ENCODE measurements at regions not wholly inside any gene's neighbourhood (a gene's known extent, or its start where the extent isn't known, plus 50 kb on each side); places are given as distances from the start of the nearest gene placed in this dataset.

DNA sequence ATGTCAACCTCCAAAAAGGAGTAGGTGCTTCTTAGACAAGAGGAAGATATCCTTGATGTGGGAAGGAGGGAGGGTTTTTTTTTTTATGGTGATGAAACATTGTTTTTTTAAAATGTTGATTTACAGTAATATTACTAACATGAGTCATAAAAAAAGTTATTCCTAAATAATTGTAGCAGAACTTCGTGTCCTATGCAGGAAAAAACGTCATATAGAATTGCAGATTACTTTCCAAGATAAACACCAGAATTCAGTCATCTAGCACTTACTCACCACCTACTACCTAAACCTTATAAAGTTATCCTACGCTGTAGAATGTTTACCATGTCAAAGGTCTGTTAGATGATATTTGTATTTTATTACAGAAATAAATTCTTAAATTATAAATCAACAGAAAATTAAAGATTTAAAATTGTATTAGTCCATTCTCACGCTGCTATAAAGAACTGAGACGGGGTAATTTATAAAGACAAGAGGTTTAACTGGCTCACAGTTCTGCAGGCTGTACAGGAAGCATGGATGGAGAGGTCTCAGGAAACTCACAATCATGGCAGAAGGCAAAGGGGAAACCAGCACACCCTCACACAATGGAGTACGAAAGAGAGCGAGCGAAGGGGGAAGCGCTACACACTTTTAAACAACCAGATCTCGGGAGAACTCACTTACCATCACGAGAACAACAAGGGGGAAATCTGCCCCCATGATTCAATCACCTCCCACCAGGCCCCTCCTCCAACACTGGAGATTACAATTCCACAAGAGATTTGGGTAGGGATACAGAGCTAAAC, 105.2 kb upstream of the NEBL start:
- no peak for DNase-seq

DNA sequence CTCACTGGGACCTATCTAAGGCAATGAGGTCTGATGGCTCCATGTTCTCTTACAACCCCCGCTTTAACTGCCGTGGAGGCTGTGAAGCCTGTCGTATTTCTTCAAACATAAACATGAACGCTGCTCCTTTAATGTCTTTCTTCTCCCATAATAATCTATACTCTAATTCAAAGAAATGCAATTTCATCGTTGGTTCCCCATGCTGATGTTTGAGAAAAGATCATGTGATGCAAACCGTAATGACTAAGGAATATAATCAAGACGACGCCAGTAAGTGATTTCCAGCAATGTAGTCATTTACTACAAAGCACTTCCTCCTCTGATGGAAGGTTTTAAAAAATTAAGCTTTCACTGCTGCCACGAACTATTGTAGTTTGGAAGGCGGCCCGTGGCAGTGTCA, 102.6 kb upstream of the NEBL start:
- no peak for DNase-seq

DNA sequence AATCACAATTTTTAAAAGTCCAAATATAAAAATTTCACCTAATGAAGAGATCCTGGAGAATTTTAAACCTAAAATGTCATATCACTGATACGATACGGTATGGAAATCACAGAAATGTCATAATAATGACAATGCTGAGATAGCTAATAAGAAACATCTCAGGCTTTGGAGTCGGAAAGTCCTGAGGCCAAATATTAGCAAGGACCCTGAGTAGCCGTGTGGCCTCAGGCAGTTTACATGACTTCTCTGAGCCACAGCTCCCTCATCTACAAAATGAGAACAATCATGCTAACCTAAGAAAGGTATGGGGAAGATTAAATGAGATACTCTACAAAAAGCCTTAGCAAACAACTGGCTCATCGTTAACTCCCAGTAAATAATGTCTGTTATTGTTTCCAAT, 100.9 kb upstream of the NEBL start:
- DNase-seq = no peak

DNA sequence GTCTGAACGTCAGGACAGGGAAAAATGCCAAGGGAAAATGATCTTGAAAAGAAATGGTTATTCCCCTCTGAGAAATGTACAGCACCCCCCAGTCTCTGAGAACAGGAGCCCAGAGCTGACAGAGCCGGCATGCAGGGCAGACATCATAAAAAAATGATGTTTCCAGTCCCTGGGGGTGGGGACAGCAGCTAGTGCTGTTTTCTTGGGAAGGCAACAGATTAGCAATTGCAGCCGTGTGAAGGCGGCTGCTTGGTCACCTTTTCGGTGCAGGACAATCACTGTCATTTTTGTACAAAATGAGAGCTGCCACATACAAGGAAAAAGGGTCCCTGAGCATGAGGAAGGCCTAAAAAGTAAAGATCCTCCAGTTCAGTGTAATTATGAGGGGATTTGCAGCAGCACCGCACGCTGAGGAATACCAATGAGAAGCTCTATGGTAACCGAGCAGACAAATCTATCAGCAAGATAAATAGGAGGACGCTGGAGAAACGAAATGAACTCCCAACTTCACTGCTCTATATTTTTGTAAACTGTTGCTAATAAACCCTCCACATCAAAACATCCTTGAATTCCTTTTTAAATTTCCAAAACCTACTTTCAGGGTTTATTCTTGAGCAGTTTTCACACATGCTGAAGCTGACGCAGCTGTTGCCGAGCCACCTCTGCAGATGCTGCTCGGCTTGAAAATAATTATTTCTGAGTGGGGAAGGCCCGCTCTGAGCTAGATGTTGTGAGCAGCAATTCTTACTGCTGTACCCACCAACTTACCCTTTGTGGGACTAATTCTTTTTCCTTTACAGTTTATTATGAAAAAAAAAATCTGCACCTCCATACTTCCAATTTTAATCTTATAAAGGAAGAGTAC, 98.2 kb upstream of the NEBL start:
- no peak for DNase-seq

DNA sequence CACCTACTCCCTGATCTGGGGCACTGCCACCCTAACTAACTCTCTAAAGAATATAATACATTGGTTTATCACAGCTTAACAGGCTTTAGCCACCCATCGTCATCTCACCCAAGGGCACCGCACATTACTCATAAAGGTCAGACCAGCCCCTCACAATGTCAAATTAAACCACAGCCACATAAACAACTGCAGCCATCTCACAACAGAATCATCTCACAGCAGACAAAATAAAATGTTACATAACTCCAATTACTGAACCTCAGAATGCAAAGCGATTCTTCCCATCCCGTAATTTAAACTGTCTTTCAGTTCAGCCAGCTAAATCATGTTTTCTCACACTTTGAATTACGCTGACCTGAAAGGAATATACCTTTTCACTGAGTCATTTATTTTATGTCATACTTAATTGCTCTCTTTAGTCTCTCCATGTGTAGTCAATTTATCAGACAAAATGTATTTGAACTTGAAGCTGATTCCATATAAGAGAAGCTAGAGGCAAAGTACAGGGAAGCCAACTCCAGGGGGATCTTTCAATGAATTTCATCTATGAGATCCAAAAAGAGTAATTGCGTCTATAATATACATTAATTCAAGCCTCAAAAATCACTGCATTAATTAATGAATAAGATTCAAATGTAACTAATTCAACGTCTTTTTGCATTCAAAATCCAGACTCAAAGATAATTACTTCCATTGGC, 96.9 kb upstream of the NEBL start:
- no peak for DNase-seq

DNA sequence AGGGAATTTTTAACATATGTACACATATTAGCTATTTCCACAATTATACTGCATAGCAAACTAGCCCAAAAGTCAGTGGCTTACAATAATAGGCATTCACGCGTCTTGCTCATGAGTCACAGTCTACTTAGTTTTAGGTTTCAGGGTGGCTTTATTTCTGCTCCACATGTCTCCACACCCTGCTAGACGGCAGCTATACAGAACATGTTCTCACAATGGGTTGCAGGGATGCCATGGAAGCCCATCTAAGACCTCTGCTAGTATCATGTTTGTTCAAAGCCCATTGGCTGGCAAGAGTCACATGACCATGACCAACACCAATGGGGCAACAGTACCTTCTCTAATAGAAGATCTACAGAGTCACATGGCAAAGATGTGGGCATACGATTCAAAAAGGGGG, 96.3 kb upstream of the NEBL start:
- DNase-seq = no peak

DNA sequence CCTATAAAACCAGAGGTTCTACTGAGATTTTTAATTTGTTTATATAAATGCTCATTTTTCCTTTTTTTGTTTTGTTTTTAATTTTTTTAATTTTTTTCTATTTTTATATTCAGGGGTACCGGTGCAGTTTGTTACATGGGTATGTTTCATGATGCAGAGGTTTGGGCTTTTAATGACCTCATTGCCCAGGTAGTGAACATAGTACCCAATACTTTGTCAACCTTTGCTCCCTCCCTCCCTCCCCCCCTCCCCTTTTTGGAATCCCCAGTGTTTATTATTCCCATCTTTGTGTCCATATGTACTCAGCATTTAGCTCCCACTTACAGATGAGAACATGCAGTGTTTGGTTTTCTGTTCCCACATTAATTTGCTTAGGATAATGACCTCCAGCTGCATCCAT, 94.4 kb upstream of the NEBL start:
- DNase-seq = no peak

DNA sequence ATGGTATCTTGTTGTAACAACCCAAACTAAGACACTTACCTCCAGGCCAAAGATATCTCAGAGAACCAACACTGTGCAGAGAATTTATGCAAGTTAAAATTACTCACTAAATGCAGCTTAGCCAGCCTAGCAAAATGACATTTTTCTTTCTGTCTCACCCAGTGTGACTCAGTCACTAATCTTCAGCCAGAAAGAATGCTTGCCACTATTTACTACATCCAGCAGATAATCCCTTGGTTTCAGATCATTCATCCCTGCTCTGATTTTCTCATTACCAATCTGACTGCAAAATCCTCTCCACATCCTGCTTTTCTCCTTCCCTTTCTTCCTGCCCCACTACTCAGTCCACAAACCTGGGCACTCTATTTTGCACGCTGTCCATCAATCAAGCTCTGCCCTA, 93.5 kb upstream of the NEBL start:
- DNase-seq = no peak

DNA sequence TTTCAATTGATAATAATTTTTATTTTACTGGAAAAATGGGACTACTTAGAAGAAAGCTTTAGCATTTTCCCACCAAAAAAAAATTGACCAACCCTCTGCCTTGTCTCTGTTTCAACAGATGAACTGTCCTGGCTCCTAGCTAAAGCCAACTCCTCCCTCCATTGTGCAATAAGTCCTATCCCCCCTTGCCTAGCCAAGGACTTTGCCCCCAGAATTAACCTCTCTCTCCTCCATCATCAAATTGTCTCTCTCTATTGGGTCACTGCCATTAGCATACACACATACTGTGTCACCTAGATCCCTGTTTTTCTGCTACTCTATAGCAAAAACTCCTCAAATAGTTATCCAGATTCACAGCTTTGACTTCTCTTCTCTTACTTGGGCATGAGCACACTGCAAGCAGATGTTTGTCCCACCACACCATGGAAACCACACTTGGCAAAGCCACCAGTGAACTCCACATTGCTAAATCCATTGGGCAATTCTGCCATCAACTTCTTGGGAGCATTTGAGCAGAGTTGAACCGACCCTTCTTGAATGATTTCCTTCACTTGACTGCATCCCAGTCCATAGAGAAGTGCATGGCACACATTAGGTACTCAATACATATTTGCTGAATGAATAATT, 91.4 kb upstream of the NEBL start:
- no peak for DNase-seq

DNA sequence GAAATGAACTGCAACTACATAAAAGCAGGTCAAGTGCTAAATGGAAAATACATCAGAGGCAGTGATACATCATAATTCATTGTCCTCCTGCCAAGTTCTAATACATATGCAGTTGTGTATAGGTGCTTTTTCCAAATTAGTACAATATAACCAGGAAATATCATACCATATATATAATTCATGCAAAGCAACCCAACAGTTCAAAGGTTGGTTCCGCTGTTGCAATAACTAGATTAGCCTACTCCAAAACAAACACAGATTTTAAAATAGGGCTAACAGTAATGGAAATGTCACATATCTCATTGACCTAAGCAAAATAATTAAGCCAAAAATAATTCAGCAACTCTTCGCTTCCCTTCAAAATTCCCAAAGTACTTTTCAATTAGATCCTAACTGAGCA, 88.9 kb upstream of the NEBL start:
- DNase-seq = no peak

DNA sequence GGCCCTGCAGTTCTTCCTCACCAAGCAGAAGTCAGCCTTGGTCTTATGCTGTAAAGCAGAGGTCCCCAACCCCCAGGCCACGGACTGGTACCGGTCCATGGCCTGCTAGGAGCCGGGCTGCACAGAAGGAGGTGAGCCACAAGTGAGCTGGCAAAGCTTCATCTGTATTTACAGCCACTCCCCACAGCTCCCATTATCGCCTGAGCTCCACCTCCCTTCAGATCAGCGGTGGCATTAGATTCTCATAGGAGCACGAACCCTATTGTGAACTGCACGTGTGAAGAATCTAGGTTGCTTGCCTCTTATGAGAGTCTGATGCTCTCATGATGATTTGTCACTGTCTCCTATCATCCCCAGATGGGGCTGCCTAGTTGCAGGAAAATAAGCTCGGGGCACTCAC, 87.6 kb upstream of the NEBL start:
- no peak for DNase-seq

DNA sequence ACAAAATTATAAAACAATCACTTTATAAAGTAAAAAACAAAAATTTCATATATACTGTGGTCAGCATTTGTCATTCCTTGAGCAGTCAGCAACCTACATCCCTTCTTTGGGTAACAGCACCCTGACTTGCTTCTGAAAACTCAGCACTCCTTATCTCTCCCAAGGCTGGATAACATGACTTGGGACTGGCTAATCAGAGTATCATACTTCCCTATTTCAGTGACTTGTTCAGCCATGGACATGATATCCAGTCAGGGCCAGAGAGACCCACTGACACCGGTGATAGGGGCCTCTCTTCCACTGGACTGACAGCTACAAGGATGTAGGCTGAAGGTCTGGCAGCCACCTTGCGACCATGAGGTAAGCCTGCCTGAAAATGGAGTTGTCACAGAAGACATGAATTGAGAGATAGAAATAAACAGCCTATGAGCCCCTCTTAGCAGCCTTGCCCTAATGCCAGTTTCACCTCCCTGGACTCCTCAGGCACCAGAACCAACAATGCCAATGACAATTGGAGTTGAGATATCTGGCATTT, 84.4 kb upstream of the NEBL start:
- DNase-seq = no peak

DNA sequence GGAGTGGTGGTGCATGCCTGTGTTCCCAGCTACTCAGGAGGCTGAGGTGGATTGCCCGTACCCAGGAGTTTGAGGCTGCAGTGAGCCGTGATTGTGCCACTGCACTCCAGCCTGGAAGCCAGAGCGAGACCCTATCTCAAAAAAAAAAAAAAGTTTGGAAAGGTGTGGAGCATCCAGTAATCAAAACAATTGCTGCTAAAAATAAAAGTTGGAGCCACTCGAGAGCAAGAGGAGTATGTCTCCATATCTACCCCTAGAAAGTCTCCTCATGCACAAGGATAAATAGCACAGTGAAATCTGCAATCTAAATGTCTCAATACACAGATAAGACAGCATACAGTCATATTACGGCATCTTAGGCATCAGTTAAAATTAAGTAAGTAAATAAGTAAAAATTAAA, 81.5 kb upstream of the NEBL start:
- no peak for DNase-seq

DNA sequence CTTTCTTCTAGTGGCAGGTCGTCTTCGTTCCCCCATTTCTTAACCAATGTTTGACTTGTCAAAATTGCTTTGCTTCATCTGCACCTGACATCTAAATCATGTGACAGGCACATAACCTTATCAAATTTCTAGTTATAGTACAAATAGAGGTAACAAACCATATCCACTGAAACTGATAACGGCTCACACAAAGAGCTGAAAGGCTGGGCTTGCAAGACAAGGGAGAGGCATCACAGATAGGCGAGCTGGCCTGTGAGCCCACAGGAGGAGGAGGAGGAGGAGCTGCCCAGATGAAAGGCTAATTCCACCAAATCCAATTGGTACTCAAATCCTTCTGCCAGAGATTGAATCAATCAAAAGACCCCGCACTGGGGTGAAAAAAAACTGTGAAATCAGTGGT, 80.2 kb upstream of the NEBL start:
- no peak for DNase-seq

DNA sequence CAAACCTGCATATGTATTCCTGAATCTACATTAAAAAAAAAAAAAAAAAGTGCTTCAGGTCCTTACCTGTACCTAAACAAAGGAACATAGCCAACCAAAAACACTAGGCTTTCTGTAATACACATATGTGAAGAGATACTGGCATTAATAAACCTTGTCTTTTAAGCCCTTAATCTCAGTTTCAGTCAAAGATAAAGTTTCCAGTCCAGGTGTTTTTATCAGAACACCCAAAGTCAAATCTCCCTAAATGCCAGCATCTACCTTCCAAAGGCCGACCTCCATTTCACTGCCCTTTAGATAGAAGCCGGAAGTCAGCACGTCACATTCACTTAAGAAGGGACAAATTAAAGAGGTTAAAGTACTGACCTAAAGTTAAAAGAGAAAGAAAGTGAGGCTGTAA, 79.8 kb upstream of the NEBL start:
- no peak for DNase-seq

DNA sequence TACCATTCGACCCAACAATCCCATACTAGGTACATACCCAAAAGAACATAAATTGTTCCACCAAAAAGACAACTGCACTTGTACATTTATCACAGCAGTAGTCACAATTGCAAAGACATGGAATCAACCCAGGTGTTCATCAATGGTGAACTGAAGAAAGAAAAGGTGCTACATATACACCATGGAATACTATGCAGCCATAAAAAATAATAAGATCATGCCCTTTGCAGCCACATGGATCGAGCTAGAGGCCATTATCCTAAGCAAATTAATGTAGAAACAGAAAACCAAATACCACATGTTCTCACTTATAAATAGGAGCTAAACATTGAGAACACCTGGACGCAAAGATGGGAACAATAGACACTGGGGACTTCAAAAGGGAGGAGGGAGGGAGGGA, 79.3 kb upstream of the NEBL start:
- no peak for DNase-seq

DNA sequence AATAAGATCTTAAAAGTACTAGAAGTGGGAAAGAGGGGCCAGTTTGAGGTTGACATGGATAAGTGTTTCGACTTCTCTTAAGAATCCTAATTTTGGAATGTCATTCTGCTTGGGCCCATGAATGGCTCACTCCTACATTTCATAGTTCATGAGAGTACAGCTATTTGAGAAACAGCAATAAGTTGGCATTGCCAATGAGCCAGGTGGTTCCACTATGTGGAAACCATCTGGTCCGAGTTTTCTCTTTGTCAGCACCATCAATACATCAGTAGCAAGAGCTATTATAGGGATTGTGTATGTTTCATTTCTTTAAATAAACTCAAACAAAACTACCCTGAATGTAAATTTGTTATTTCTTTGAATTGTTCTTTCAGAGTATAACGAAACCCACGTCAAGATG, 78.1 kb upstream of the NEBL start:
- no peak for DNase-seq

DNA sequence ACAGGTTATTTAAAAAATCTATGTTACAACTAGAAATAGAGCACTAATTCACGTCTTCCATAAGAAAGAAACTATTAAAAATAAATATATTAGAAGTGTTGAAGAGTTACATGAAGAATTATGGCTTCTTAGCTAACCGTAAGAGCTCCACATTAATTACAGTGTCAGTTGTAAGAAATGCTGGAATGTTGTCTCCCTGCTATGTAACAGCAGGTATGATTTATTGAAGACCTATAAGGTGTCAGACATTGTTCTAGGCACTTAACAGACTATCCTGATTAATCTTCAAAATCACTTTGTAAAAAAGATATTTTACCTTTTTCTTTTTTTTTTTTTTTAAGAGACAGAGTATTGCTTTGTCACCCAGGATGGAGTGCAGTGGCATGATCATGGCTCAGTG, 75.8 kb upstream of the NEBL start:
- no peak for DNase-seq

DNA sequence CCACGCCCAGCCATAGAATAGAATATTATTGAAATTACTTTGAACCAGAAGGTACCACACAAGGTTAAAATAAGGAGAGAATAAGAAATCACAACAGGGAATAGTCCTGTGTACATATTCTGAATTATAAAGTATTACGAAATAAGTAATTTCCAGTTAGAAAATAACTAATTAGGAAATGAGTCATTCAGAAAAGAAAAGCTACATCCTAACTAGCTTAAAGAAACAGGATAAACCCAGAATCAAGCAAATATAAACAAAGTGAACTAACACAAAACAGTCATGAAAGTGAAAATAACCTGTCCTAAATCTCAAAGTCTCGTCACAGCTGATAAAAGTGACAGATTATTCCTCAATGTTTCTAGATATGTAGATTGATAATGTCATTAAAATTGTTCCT, 74.8 kb upstream of the NEBL start:
- DNase-seq = no peak

DNA sequence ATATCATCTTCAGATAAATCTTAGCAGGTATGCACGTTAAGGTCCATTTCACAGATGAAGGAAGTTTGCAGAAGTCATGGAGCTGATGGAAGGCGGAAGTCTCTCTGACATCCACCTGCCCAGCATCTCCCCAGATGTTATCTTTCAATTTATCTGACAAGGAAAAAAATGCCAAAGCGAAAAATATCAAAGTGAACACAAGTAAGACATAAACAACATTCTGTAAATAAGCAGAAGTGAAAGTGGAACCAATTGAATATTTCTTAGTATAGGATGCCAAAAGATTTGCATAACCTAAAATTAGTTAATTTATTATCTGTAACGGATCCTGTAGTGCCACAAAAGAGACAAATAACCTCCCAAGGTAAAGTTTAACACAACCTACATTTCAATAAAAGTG, 73.6 kb upstream of the NEBL start:
- no peak for DNase-seq

DNA sequence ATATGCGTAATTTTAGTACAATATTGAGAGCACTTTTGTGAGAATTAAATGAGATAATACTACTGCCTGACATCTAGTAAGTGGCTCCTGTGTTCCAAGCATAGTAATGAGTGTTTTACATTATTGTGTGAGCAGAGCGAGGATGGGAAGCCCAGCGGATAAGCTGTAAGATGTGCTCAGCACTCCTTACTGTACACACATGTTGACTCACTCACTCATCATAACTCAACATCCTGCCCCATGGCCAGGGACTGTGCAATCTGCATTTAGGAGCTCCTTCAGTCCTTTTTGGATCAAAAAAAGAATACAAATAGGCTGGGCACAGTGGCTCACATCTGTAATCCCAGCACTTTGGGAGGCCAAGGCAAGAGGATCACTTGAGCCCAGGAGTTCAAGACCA, 72.9 kb upstream of the NEBL start:
- DNase-seq = no peak

DNA sequence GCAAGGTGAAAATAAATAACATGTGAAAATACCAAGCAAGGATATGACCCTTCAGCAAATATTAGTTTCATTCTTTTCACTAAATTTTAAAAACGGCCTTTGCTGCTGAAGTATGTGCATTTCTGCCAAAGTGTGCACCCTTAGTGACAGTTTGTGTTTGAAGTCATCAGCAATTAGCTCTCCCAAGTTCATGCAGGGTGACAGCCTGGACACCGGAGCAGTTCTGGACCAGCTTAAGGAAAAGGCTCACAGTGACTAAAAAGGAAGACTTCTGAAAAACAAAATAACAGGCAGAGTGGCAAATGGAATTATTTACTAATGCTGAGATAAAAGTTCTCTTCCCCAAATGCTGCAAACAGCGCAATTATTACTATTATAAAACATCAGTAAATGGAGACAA, 69.3 kb upstream of the NEBL start:
- no peak for DNase-seq
